ENCODE measurements at regions not wholly inside any gene's neighbourhood (a gene's known extent, or its start where the extent isn't known, plus 50 kb on each side); places are given as distances from the start of the nearest gene placed in this dataset.

DNA sequence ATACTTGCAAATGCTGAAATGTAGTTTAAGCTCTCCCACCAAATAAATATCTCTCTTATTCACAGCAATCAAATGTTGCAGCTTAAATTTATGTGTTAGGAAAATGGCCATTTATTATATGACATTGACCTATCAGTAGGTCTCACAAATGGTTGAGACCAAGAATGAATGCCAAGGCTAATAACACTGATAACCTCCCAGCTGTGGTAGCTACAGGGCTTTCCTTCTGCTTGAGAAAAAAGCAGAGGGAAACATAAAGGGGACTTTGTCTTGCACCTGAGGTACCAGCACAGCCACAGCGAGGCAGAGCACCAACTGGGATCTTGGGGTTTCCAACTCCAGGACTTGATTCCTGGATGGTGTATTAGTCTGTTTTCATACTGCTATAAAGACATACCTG, 73.1 kb upstream of the TTC14 start:
- TF ChIP-seq, protein P1, sequence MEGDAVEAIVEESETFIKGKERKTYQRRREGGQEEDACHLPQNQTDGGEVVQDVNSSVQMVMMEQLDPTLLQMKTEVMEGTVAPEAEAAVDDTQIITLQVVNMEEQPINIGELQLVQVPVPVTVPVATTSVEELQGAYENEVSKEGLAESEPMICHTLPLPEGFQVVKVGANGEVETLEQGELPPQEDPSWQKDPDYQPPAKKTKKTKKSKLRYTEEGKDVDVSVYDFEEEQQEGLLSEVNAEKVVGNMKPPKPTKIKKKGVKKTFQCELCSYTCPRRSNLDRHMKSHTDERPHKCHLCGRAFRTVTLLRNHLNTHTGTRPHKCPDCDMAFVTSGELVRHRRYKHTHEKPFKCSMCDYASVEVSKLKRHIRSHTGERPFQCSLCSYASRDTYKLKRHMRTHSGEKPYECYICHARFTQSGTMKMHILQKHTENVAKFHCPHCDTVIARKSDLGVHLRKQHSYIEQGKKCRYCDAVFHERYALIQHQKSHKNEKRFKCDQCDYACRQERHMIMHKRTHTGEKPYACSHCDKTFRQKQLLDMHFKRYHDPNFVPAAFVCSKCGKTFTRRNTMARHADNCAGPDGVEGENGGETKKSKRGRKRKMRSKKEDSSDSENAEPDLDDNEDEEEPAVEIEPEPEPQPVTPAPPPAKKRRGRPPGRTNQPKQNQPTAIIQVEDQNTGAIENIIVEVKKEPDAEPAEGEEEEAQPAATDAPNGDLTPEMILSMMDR (conservative IDR thresholded peaks at IDR 0.05; ENCODE audit: low read depth, low read length): no peak
- TF ChIP-seq EZH2 (IDR thresholded peaks at IDR 0.05; ENCODE audit: borderline replicate concordance, low read depth, low read length, poor library complexity, severe bottlenecking): no peak
